Tibial artery (tissue), 4 donors: ENCODE measurements at regions not wholly inside any gene's neighbourhood (a gene's known extent, or its start where the extent isn't known, plus 50 kb on each side); places are given as distances from the start of the nearest gene placed in this dataset.

ENCODE experiments used
- DNase-seq, 2 donors: peaks; one replicate each; pipeline ENCODE4 v3.0.0-alpha.2; 2019
- H3K27ac ChIP-seq, 2 donors: fragments of 200-600 bp; sonication (generic) in 1 of 2; 1 replicate in 1 of 2; 2 replicates in 1 of 2; pipeline ENCODE4 v1.5.1; 2018 to 2019; ENCODE audit warnings: mild to moderate bottlenecking in 1 of 2
- H3K27me3 ChIP-seq, 2 donors: fragments of 200-600 bp; sonication (generic) in 1 of 2; one replicate each; pipeline versions ENCODE4 v1.5.1 to v1.6.0; 2016 to 2019
- H3K36me3 ChIP-seq, 3 donors: fragments of 200-600 bp; sonication (generic) in 2 of 3; one replicate each; pipeline ENCODE4 v1.5.1; 2016 to 2019; ENCODE audit warnings: mild to moderate bottlenecking in 2 of 3
- H3K4me1 ChIP-seq, 4 donors: fragments of 200-600 bp; sonication (generic) in 2 of 4; 1 replicate in 3 of 4; 2 replicates in 1 of 4; pipeline ENCODE4 v1.5.1; 2016 to 2019
- H3K4me3 ChIP-seq, 2 donors: fragments of 200-600 bp; sonication (generic) in 1 of 2; 1 replicate in 1 of 2; 2 replicates in 1 of 2; pipeline ENCODE4 v1.5.1; 2018 to 2019; ENCODE audit warnings: mild to moderate bottlenecking in 2 of 2
- H3K9me3 ChIP-seq, 3 donors: fragments of 200-600 bp; sonication (generic) in 1 of 3; one replicate each; pipeline ENCODE4 v1.5.1; 2016 to 2019
- intact Hi-C: fragments of 100-400 bp; cut with DNase I; formaldehyde crosslinking; loops from one replicate; pipeline ENCODE4 v1.15.0; 2023; ENCODE audit warnings: low total_unique reads
- TF ChIP-seq, protein P1 (sequence below), 2 experiments: fragments of 200-600 bp in 1 of 2; fragments of 450-650 bp in 1 of 2; IDR thresholded peaks; one replicate each; pipeline ENCODE4 v1.5.1; 2017 to 2019; ENCODE audit warnings: antibody characterized with exemption in 2 of 2, mild to moderate bottlenecking in 1 of 2, moderate library complexity in 1 of 2

DNA sequence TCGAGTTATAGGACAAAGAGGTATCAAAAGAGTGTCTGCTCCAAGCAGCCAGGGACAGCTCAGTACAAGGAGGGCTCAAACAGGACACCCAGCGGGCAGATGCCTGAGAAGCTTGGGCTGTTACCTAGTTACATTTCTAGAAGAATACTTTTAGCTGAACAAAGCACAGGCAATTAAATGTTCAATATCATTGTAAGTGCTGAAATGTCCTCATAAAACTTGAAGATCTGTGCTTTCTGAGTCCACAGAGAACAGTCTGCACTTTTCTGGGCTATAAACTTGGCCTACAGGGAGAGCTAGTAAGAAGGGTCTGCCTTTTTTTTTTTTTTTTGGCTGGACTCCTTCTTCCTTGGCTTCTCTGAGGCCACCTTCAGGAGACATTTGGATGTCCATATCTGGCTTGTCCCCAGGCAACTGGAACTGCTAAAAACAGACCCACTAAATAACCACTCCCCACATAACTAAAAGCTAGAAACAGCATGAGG, 123.2 kb downstream of the SLC16A9 start:
- no peak overlapping the region for H3K4me3 ChIP-seq
- H3K36me3 ChIP-seq = no peaks in the 10 kb centered on the region
- DNase-seq = no peak
- TF ChIP-seq, protein P1, sequence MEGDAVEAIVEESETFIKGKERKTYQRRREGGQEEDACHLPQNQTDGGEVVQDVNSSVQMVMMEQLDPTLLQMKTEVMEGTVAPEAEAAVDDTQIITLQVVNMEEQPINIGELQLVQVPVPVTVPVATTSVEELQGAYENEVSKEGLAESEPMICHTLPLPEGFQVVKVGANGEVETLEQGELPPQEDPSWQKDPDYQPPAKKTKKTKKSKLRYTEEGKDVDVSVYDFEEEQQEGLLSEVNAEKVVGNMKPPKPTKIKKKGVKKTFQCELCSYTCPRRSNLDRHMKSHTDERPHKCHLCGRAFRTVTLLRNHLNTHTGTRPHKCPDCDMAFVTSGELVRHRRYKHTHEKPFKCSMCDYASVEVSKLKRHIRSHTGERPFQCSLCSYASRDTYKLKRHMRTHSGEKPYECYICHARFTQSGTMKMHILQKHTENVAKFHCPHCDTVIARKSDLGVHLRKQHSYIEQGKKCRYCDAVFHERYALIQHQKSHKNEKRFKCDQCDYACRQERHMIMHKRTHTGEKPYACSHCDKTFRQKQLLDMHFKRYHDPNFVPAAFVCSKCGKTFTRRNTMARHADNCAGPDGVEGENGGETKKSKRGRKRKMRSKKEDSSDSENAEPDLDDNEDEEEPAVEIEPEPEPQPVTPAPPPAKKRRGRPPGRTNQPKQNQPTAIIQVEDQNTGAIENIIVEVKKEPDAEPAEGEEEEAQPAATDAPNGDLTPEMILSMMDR (IDR thresholded peaks at IDR 0.05) = no peak
- H3K9me3 ChIP-seq = no peaks in the 10 kb centered on the region
- H3K27me3 ChIP-seq = no peaks in the 10 kb centered on the region
- intact Hi-C loops = no loop called here
- H3K4me1 ChIP-seq = peaks cover 0 to 26% (median 8%) of the 10 kb centered on the region in 4 donors
- H3K27ac ChIP-seq = no peak overlapping the region

DNA sequence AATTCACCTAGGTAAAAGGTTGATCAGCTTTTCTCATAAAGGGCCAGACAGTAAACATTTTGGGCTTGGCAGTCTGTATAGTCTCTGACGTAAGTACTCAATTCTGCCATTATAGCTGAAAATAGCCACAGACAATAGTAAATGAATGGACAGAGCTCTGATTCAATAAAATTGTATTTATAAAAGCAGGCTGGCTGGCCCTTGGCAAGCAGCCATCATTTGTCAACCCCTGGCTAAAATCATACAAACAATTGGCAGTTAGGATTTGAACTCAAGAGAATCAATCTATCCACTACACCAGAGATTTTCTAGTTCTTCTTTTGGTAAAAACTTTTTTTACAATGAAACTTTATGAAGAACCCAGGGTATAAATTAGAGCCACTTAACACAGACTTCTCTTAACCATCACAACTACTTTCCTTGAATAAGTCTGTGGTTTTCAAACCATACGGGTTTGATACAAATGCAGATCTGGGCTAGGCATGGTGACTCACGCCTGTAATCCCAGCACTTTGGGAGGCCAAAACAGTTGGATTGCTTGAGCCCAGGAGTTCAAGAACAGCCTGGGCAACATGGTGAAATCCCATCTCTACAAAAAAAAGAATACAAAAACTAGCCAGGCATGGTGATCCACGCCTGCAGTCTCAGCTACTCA, 124.5 kb downstream of the SLC16A9 start:
- no peak overlapping the region for H3K4me3 ChIP-seq
- no peaks in the 10 kb centered on the region for H3K27me3 ChIP-seq
- no peak overlapping the region for H3K27ac ChIP-seq
- H3K36me3 ChIP-seq = no peaks in the 10 kb centered on the region
- no peaks in the 10 kb centered on the region for H3K9me3 ChIP-seq
- peaks cover 0 to 29% (median 8%) of the 10 kb centered on the region in 4 donors for H3K4me1 ChIP-seq
- intact Hi-C loops = no loop called here
- TF ChIP-seq, protein P1 (IDR thresholded peaks at IDR 0.05) = no peak
- DNase-seq = no peak

DNA sequence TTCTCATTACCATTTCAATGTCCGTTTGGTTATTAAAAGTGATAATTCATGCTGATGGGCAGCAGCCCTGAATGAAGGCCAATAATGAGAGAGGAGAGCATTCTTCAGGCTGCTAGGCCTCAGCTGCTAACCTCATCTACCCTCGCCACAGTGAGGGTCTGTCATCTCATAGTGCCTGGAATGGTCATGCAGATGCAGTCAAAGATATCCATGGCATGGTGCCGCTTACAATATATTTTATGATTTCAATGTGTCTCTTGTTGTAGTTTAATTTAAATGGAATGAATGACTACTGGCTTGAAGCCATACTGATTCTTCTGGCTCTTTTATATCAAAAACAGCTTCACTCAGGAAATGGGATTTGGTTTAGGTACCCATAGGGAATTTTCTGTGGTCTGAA, 126.9 kb downstream of the SLC16A9 start:
- Histone ChIP-seq H3K4me1 (peaks cover 0 to 35% (median 8%) of the 10 kb centered on the region in 4 donors), H3K4me3 (no peak overlapping the region), H3K9me3 (no peaks in the 10 kb centered on the region), H3K27ac (peak overlapping the region in 1 of 2 donors; percentile 57), H3K36me3 (no peaks in the 10 kb centered on the region), H3K27me3 (no peaks in the 10 kb centered on the region)
- intact Hi-C loops = no loop called here
- TF ChIP-seq, protein P1 (IDR thresholded peaks at IDR 0.05) = no peak
- no peak for DNase-seq

DNA sequence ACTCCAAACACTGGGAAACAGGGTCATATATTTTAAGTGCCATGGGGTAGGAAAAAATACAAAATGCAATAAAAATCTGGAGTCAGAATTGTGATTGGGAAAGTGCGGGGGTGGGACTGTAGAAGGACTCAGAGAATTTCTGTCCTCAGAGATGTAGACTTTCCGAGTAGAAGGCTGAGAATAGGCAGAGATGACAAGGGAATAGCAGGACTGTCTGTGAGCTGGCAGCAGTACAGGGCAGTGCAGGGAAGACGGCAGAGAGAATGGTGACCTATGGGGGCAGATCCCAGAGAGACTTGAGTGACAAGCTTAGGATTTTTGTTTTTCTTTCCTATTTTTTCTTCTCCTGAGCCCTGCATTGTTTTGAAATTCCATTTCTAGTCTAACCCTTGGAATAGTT, 127.6 kb downstream of the SLC16A9 start:
- Histone ChIP-seq H3K4me3 (no peak overlapping the region), H3K4me1 (peaks cover 0 to 35% (median 8%) of the 10 kb centered on the region in 4 donors), H3K36me3 (no peaks in the 10 kb centered on the region), H3K9me3 (no peaks in the 10 kb centered on the region), H3K27me3 (no peaks in the 10 kb centered on the region), H3K27ac (peak overlapping the region; percentile 33 to 57)
- TF ChIP-seq, protein P1 (IDR thresholded peaks at IDR 0.05) = no peak
- no peak for DNase-seq
- intact Hi-C loops = no loop called here

DNA sequence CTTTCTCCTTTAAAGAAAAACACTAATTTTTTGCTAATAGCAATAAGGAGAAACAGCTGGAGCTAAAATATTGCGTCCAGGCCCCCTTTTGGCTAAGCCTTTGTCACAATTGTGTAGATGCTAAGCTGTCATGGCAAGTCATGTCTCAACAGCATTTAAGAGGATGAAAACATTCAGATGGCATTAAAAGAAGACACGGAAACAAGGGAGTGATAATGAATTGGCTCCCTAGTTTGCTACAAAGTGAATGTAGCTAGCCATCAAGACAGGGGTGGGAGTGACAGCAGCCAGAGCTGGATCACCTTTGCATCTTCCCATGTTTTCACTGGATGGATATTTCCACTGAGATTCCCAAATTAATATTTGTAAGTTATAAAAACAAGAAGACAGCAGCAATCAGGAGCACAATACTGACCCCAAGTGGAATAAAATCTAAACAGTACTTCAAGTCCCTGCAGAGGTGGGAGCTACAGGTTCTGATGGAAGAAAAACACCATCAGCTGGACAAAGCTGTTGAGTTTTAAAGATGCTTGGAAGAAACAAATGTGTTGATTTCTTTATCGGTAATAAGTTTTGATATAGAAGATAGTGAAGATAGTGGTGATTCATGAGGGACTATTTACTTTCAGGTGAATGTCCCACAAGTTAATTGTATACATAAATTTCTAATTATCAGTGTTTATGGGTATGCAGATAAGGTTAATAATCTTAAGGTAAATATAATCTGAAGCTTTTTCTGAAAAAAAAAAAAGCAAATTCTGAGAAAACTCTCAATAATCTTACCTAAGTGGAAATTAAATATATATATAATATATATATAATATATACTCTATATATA, 129.4 kb downstream of the SLC16A9 start:
- Histone ChIP-seq H3K4me3 (no peak overlapping the region), H3K4me1 (peaks cover 0 to 33% (median 8%) of the 10 kb centered on the region in 4 donors), H3K27ac (no peak overlapping the region), H3K36me3 (no peaks in the 10 kb centered on the region), H3K27me3 (no peaks in the 10 kb centered on the region), H3K9me3 (no peaks in the 10 kb centered on the region)
- intact Hi-C loops = no loop called here
- TF ChIP-seq, protein P1 (IDR thresholded peaks at IDR 0.05) = no peak
- no peak for DNase-seq
